Heart left ventricle (tissue), 13 donors: ENCODE measurements at regions not wholly inside any gene's neighbourhood (a gene's known extent, or its start where the extent isn't known, plus 50 kb on each side); places are given as distances from the start of the nearest gene placed in this dataset.

ENCODE experiments used
- POLR2A ChIP-seq, 2 donors: fragments of 450-650 bp; IDR thresholded peaks; one replicate each; pipeline ENCODE4 v1.6.1; 2017; ENCODE audit warnings: antibody characterized with exemption in 2 of 2, mild to moderate bottlenecking in 2 of 2, moderate library complexity in 2 of 2
- TF ChIP-seq, protein P1 (sequence below), 12 donors: fragments of 200-600 bp; sonication (generic) in 4 of 12; IDR thresholded peaks; one replicate each; pipeline versions ENCODE4 v1.5.0 to v1.8.0; 2018 to 2022; ENCODE audit warnings: antibody characterized with exemption in 12 of 12, mild to moderate bottlenecking in 5 of 12
- donor health status: ischemic (EF 13 %, LVEDD 7.1; RV severe dilation, severe dysfunction).
- donor health status: DM: no; HTN: yes; CAD: no.
- donor health status: DM: no; HTN: no; CAD: no.
- donor health status: ischemic (EF 25% LVEDD 6.9; RV normal size, moderate dysfunction).
- donor health status: ischemic (EF 25% LVEDD 5.7; RV mildly dilated, moderate dysfunction).
- donor health status: ischemic (EF 35%, LVEDD 5.7; RV mildly dilated, moderate dysfunction).
- donor health status: nonischemic (EF 11% LVEDD 7.7; RV severe dilation, severe dysfunction).
- donor health status: DM: yes; HTN: yes; CAD: no.
- donor health status: PGD.
- donor health status: ischemic (EF 29% LVEDD 5.4; RV normal size, mild dysfunction).
- donor health status: nonischemic (EF 23%, LVEDD 6.1; RV moderate dilation, normal function).

DNA sequence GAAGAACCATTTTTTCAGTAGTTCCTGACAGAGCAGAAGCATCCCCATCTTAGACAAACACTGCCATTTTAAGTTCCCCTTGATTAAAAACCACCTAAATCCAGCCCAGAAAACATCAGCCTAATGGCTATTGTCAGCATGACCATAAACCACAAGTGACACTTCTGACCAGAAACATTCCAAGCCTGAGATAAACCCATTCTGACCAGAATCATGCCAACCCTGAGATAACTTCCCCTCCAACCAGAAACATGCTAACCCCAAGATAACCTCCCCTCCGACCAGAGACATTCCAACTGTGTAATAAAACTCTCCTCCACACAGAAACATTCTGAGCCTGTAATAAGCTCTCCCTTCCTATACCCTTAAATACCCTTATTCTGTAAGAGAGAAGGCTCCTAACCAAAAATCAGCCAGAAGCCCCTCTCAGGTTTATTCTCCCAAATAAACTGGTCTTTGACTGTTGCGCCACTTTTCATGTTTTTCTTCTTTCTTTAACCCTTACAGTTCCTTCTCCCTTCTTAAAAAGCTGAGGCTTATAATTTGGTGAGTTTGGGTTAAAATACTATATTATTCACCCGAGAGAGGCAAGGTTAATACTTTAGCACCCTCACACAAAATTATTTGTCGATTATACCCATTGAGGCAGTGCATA, 149.7 kb downstream of the HNMT start:
- TF ChIP-seq, protein P1, sequence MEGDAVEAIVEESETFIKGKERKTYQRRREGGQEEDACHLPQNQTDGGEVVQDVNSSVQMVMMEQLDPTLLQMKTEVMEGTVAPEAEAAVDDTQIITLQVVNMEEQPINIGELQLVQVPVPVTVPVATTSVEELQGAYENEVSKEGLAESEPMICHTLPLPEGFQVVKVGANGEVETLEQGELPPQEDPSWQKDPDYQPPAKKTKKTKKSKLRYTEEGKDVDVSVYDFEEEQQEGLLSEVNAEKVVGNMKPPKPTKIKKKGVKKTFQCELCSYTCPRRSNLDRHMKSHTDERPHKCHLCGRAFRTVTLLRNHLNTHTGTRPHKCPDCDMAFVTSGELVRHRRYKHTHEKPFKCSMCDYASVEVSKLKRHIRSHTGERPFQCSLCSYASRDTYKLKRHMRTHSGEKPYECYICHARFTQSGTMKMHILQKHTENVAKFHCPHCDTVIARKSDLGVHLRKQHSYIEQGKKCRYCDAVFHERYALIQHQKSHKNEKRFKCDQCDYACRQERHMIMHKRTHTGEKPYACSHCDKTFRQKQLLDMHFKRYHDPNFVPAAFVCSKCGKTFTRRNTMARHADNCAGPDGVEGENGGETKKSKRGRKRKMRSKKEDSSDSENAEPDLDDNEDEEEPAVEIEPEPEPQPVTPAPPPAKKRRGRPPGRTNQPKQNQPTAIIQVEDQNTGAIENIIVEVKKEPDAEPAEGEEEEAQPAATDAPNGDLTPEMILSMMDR (IDR thresholded peaks at IDR 0.05): no peak
- TF ChIP-seq POLR2A (IDR thresholded peaks at IDR 0.05): no peak
